Superior temporal gyrus (tissue), 1 donor: ENCODE measurements at regions not wholly inside any gene's neighbourhood (a gene's known extent, or its start where the extent isn't known, plus 50 kb on each side); places are given as distances from the start of the nearest gene placed in this dataset.
"Not testable (repeated sequence)": the region's sequence is repeated elsewhere in the genome, so short reads cannot be mapped to it uniquely, and the experiment has no call there.

Experiments used
- DNase-seq: peaks from one replicate; pipeline ENCODE4 v3.0.0-alpha.2; 2016; ENCODE audit errors: extremely low spot score

DNA sequence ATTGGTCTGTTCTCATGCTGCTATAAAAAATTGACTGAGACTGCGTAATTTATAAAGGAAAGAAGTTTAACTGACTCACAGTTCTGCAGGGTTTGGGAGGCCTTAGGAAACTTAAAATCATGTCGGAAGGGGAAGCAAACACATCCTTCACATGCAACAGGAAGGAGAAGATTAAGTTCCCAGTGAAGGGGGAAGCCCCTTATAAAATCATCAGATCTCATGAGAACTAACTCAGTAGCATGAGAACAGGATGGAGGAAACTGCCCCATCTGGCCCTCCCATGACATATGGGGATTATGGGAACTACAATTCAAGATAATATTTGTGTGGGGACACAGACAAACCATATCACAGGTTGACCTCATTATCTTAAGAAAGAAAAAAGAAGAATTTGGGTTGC lies 134.5 kb downstream of the PPP1R3A start:
- no peak for DNase-seq

DNA sequence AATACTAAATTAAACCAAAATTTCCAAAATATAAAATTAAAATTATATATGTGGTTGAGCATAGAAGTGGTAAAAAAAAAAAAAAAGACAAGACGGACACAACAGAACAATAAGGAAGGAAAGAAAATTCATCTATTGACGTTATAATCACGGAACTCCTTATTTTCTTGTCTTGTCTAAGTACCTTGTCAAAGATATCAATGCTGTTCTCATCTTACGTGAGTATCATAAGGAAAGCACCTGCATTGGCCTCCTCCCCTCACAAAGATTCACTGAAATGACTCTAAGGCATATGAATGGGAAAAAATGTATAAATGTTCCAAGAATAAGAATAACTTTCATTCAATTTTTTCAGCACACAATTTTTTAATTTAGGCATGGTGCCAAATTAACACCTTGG lies 135.4 kb downstream of the PPP1R3A start:
- no peak for DNase-seq

DNA sequence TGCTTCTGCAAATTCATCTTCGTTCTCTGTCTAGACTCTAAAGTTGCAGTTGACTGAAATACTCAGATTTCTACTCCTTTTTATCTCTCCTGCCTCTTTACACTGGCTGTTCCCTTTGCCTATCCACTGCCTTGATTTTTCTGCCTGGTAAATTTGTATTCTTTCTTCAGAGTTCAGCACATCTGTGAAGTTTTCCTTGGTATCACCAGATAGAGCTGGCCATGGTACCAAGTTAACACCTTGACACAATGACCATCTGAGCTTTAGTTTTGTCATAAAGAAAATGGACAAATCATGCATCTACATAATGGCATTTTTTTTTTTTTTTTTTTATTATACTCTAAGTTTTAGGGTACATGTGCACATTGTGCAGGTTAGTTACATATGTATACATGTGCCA lies 143.0 kb downstream of the PPP1R3A start:
- DNase-seq, result no peak

DNA sequence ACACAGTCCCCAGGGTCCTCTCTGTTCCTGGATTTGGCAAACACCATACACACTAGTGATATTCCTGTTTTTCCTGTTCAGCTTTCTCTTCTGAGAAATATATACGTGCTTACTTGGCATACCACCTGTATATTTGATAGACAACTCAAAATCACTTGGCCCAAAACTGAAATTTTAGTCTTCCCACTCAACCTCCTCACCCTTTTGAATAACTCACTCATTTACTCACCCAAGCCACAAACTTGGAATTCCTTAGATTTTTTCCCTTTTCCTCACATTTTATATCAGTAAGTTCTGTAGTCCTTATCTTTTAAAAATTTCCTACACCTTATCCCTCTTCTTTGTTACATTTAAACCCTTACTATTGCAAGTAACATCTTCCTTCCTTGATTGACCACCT lies 143.4 kb downstream of the PPP1R3A start:
- no peak for DNase-seq

DNA sequence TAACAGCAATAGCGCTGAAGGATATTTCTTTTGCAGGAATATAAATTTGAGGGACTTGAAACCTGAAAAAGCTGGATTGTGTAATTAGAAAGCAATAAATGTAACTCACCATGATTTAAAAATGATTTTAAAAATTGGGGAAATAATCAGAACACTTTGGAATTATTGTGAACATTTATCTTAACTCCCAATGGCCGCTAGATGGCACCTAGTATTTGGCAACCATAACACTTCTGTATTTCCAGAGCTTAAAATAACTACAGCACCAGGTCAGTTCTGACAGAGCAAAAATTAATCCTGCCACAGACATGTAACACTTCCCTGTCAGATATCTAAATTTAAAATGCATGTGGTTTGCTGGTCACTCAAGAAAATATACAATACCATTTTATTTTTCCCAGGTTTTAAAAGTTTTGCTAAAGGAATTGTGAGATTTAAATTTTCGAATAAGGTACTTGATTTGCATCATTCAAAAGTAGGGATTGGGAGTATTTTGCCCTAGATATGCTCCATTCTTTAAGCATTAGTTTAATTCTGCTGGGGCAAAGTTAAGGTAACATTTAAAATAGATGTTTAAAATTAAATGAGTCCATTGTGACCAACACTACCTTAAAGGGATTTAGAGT lies 144.5 kb downstream of the PPP1R3A start:
- DNase-seq, result peak; percentile 71

DNA sequence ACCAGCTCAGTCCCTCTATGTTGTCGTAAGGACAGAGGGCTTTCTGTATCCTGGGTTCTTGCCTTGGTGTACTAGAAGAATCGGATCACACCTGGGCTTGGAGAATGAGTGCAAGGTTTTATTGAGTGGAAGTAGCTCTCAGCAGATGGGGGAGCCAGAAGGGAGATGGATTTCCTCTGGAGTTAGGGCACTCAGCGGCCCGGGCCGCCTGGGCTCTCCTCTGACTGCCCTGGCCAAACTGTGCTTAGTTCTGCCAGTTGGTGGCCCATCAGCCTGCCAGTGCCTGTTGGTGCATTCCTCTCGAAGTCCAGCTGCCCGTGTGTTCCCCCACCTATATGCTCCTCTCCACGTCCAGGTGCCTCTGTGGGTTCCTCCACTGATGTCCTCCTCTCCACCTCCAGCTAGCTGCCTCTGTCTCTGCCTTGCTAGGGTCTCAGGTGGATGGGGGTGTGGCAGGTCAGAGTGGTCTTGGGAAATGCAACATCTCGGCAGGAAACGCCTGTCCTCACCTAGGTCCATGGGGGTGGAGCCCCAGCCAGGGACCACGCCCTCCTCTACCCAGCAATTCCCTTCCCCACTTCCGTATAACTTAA lies 148.6 kb downstream of the PPP1R3A start:
- DNase-seq, result no peak

DNA sequence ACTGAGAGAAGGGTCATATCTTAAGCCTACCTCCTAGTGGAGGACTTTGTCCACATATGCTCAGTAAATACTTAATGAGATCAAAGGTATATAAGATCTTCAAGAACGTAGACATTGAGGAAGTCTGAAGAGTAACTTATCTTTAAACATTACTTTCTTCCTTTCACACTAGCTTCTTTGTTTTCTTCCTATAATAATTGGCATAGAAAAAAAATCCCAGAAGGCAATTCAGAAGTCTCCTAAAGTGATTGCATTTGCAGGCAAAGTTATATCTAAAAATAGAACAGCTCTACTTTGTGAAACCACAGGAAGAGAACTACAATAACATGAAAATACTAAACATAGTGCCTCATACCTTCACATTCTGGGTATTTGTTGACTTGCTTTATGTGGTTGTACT lies 150.4 kb downstream of the PPP1R3A start:
- no peak for DNase-seq

DNA sequence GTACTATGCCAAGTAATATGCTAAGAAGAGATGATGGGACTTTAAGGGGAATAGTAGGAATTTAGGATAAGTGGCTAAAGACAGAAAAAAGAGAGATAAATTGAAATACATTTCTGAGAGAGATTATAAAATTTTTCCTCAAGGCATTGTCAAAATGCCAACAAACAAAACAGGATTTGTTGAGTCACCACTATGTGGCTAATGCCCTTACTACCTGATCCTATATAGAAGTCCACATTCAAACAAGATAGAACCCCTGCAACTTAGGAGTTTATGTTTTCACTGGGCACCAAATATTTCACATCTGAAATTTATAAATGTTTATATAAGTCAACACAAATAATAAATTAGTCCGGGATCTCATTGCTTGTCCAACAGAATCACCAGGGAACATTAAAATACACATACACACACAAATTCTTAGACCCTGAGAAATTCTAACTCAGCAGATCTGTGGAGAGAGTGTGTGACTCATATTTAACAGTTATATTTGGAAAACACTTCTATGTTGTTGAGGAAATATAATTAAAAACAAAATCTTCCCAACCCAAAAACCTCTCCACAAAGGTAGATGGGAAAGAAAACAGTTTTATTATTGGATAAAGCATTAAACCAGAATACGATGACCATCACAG lies 154.3 kb downstream of the PPP1R3A start:
- DNase-seq, result no peak

DNA sequence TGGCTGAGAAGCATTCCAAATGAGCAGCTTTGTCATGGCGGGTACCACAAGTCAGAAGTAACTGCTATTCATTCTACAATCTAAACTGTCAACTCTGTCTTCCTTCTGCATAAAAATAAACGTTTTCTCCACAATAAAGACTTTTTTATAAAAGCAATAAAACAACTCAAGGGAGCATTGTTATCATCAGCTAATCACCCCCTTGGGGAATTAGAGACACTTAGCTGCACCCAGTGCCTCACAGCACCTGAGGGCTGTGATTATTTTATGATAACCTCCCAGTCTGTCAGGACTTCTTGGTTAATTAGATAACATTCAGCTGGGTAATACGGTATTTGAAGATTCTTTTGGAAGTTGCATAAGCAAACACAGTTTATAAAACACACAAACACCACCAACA lies 155.6 kb downstream of the PPP1R3A start:
- DNase-seq, result no peak

DNA sequence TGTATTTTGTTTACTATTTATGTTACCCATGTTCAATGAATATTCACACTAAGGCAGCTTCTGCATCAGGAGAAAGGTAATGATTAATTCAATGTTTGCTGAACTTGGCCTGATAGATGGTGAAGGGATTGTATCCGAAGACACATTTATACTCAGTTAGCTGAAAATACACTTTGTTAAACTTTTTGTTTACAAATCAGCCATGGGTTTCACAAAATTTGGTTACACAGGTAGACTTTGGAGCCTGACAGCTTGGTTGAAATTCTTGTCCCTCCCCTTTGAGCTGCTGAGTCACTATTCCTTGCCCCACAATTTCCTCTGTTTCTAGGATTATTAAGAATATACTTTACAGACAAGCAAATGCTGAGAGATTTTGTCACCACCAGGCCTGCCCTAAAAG lies 162.6 kb downstream of the PPP1R3A start:
- DNase-seq, result no peak

DNA sequence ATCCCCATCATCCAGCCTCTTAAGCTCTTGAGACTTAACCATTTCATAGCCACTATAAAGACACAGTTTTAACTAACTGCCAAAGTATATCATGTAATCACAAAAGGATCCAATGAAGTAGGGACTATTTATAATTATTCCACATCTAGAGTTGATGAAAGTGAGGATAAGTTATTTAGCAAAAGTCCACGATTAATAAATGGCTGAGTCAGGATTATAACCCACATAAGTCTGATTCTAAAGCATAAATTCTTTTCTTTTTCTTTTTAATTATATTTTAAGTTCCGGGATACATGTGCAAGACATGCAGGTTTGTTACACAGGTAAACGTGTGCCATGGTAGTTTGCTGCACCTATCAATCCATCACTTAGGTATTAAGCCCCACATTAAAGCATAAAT lies 166.1 kb downstream of the PPP1R3A start:
- DNase-seq, result no peak

DNA sequence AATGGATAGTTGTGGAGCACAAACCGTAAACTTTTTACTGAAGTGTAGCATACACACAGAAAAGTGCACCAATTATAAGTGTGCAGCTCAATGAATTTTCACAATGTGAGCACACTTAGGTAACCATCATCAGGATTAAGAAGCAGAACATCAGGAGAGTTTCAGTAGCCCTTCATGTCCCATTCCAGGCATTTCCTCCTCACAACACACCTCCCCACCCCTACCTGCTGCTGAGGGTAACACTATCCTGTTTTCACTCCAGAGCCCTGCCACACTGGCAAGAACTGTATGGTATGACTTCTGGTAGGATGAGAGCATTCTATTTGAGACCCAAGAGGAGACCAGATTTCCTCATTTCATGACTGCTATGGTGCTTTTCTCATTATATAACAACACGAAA lies 166.5 kb downstream of the PPP1R3A start:
- DNase-seq, result no peak

DNA sequence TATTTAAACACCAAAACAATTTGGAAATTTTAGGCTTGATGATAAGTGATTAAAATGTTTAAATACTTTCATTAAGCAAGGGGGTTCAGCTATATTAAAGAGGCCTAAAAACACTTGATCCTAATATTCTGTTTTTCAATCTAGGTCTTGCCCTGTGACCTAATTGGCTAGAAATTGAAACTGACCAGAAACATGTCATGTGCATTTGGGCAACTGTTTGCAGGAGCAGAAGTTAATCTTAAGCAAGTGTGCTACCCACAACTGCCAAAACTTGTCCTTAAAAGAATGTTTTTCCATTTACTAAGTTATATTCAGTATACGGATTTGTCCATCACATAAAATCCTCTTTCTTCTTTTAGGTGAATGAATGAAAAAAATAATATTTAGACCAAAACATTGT lies 167.3 kb downstream of the PPP1R3A start:
- no peak for DNase-seq

DNA sequence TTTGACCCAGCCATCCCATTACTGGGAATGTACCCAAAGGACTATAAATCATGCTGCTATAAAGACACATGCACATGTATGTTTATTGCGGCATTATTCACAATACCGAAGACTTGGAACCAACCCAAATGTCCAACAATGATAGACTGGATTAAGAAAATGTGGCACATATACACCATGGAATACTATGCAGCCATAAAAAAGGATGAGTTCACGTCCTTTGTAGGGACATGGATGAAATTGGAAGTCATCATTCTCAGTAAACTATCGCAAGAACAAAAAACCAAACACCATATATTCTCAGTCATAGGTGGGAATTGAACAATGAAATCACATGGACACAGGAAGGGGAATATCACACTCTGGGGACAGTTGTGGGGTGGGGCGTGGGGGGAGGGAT lies 170.4 kb downstream of the PPP1R3A start:
- not testable (repeated sequence) for DNase-seq

DNA sequence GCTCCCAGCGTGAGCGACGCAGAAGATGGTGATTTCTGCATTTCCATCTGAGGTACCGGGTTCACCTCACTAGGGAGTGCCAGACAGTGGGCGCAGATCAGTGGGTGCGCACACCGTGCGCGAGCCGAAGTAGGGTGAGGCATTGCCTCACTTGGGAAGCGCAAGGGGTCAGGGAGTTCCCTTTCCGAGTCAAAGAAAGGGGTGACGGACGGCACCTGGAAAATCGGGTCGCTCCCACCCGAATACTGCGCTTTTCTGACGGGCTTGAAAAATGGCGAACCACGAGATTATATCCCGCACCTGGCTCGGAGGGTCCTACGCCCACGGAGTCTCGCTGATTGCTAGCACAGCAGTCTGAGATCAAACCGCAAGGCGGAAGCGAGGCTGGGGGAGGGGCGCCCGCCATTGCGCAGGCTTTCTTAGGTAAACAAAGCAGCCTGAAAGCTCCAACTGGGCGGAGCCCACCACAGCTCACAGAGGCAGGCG lies 175.8 kb downstream of the PPP1R3A start:
- not testable (repeated sequence) for DNase-seq

DNA sequence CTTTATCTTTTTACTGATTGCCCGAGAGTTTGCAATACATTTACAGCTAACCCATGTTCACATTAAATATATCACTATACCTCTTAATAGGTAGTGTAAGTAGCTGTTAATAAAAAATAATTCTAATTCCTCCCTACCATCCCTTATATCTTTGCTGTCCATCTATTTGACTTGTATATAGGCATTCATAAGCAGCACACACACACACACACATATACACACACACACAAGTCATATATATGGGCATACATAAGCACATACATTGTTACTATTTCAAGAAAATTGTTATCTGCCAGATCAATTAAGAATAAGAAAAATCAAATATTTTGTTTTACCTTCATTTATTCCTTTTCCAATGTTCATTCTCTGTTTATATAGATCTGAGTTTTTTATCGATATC lies 176.4 kb downstream of the PPP1R3A start:
- no peak for DNase-seq

DNA sequence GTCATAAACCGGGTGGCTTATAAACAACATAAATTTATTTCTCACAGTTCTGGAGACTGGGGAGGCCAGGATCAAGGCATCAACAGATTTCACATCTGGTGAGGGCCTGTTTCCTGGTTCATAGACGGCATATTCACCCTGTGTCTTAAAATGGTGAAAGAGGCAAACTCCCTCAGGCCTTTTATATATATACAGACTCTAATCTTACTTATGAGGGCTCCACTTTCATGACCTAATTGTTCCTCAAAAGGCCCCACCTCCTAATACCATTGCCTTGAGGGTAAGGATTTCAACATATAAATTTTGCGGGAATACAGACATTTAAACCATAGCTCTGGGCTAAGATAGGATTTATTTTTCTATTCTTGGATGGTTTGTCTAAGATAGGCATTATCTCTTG lies 187.2 kb downstream of the PPP1R3A start:
- DNase-seq, result no peak

DNA sequence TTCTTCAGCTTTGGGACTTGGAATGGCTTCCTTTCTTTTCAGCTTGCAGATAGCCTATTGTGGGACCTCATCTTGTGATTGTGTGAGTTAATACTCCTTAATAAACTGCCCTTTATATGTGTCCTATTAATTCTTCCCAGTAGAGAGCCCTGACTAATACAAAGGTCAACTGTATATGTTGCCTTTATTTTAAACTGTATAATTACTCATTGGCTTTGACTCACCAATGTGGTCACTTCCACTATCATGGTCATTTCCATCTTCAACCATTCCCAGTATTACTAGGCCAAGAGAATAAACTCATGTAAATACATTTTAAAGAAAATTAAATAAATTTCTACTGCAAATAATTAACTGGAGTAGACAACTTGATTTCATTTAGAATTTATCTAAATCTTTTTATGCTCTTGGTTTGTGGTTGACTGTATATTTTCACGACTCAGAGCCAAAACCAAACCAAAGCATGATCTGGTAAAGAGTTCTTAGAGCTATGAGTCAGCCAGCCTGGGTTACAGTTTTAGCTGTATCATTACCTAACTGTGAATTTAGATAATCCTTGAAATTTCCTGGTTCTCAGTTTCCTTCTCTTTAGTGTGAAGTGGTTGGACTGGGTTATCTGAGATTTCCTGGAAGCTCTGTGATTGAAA lies 188.4 kb downstream of the PPP1R3A start:
- DNase-seq, result peak; percentile 23

DNA sequence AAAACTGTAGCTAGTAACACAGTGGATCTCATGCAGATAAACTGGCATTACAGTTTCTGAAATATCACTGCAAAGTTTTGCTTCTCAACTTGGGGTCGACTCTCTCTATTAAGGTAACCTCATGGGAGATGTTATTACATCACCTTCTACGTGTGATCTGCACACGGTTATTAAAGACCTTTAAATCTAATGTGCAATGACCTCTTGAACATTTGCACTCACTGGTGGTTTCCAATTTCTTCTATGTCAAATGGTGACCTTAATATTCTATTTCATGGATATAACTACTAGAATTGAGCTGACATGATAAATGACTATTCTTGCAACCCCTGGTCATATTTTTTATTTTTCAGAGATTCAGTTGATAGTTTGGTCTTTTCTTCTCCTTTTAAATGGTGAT lies 191.3 kb downstream of the PPP1R3A start:
- no peak for DNase-seq

DNA sequence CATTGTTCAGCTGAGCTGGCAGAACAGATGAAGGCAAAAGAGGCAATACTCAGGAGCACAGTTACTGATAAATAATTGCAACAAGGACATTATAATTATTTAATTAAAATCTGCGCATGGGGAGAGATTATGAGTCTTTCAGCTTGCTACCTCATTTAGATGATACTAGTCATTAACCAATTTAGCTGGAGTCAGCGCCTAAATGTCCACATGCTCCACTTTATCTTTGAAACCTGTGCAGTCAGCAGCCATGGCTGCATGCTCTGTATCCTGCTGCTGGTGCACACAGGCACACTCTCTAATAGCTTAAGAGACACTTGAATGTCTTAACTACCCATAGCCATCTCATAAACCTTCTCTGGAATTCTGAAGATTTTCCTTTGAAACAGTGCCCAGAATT lies 196.8 kb downstream of the PPP1R3A start:
- no peak for DNase-seq

DNA sequence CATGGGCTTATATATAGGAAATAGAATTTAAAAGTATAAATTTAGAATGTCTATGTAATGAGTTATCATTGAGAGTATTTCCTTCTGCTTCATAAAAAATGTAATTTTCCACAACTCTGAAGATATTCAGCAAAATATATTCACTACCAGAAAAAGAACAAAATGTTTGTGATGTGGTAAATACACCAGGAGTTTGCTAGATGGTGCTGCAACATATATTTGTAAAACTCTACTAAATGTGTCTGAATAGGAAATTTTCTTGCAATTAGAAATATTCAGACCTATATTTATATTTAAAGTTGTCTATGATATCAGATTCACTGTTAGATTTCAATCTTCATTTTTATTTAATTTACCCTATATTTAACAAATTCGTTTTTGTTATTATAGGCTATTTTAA lies 201.1 kb downstream of the PPP1R3A start:
- DNase-seq, result no peak

DNA sequence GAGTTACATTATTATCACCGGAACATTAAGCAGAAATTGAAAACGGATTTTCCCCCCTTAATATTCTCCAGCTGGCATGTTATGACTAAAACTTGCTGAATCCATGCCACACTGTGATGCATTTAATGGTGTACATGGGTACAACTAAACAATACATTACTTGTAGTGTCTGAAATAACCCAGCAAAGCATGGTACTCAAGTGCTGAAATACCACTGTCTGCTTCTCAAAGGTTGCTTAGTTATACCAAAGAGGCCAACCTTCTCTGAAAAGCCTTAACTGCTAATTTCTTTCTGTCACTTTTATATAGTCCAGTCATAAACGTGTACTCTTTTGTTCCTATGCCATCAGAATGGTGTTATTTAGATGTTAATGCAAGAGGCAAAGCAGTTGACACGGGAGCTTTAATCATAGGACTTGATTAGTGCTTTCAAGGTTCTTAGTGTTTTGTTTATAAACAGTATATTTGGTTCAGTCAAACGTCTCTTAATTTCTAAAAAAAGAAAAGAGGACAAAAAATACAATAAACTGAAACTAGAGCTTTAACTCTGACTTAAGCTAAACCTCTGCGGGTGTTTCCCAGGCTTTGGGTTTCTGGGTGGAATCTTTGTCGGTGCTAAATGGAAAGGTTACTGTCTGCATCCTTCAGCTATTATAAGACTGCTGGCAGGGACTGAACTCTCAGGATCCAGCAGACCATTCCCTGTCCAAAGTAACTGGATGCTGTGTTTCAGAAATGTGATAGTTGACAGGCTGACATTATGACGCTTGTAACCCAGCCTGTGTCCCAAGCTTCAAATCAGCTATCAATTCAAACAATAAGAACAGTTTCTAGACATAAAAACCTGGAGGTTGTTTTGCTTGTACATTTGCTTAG lies 202.6 kb downstream of the PPP1R3A start:
- no peak for DNase-seq
